HepG2 (cell line): ENCODE measurements at regions not wholly inside any gene's neighbourhood (a gene's known extent, or its start where the extent isn't known, plus 50 kb on each side); places are given as distances from the start of the nearest gene placed in this dataset.

Experiments used
- ATAC-seq: fragments of 200-7000 bp; cut with Tn5 transposase; 3 replicates; pipeline ENCODE4 v1.9.1; 2020; ENCODE audit warnings: mild to moderate bottlenecking, moderate library complexity
- BruUV-seq: library from RNA; stranded (reverse); fragments of 400-500 nt; replicated peaks from 2 replicates; lab custom pipeline; 2021; lab: Mats Ljungman, UMichigan
- CTCF ChIA-PET: fragments of 300-600 bp; formaldehyde crosslinking; extraction: SDS; loops from one replicate; lab custom pipeline; 2021; ENCODE audit warnings: low total read pairs, inconsistent platforms, low intra/inter-chr PET ratio; lab: Yijun Ruan, JAX
- POLR2A ChIA-PET: fragments of 350-600 bp; sonication (Branson Sonifier 250); formaldehyde crosslinking; loops from one replicate; lab custom pipeline; 2020; ENCODE audit warnings: antibody characterized with exemption, inconsistent platforms; lab: Yijun Ruan, JAX
- DNase-seq: peaks from one replicate; pipeline ENCODE4 v3.0.0-alpha.2; 2015; ENCODE audit warnings: low spot score
- FAIRE-seq: peaks from 3 replicates; lab custom pipeline; 2011; peaks lifted over from hg19 to GRCh38; lab: Jason Lieb, UNC
- H2AFZ ChIP-seq: one replicate; pipeline ENCODE4 v1.6.1; 2011; ENCODE audit warnings: low read length, inconsistent platforms
- H3K27ac ChIP-seq: fragments of 300-600 bp; 3 replicates; pipeline ENCODE4 v1.8.0; 2011; ENCODE audit warnings: mixed run types, mild to moderate bottlenecking, mixed read lengths, low read length, inconsistent platforms; ENCODE audit not compliant: insufficient read depth; ENCODE audit errors: extremely low read length
- H3K27me3 ChIP-seq, 2 experiments: fragments of 200-600 bp in 1 of 2; 2 replicates in 1 of 2; 3 replicates in 1 of 2; pipeline versions ENCODE4 v1.6.0 to v1.8.0; 2011; ENCODE audit warnings: low read length in 2 of 2, mild to moderate bottlenecking in 2 of 2, moderate library complexity in 2 of 2, inconsistent platforms in 1 of 2; ENCODE audit not compliant: insufficient read depth in 2 of 2, control insufficient read depth in 1 of 2
- H3K36me3 ChIP-seq, 2 experiments: fragments of 200-600 bp in 1 of 2; replicated peaks in 1 of 2; 2 replicates in 1 of 2; 3 replicates in 1 of 2; pipeline versions ENCODE4 v1.5.1 to v1.8.0; 2011; ENCODE audit warnings: low read length in 2 of 2, inconsistent platforms in 1 of 2; ENCODE audit not compliant: insufficient read depth in 2 of 2, control insufficient read depth in 1 of 2
- H3K4me1 ChIP-seq: 2 replicates; pipeline ENCODE4 v1.5.1; 2012; ENCODE audit warnings: low read length, inconsistent platforms; ENCODE audit not compliant: insufficient read depth
- H3K4me2 ChIP-seq: 2 replicates; pipeline ENCODE4 v1.6.0; 2011; ENCODE audit warnings: low read depth, low read length, inconsistent platforms
- H3K4me3 ChIP-seq, 3 experiments: fragments of 200-600 bp in 1 of 3; sonication (generic), shearing (Covaris generic) in 1 of 3; replicated peaks in 1 of 3; 2 replicates each; pipeline ENCODE4 v1.5.1; 2011 to 2016; ENCODE audit warnings: low read length in 3 of 3, inconsistent platforms in 2 of 3, low read depth in 2 of 3, mild to moderate bottlenecking in 2 of 3, control low read depth in 1 of 3, mixed read lengths in 1 of 3; ENCODE audit not compliant: insufficient read depth in 1 of 3
- H3K79me2 ChIP-seq: one replicate; pipeline ENCODE4 v1.6.1; 2011; ENCODE audit warnings: low read length, inconsistent platforms; ENCODE audit not compliant: insufficient read depth
- H3K9ac ChIP-seq: 2 replicates; pipeline ENCODE4 v1.6.0; 2011; ENCODE audit warnings: mild to moderate bottlenecking, low read depth, low read length, inconsistent platforms; ENCODE audit not compliant: insufficient read depth
- H3K9me3 ChIP-seq: 2 replicates; pipeline ENCODE4 v1.5.1; 2012; ENCODE audit warnings: mild to moderate bottlenecking, low read length
- H4K20me1 ChIP-seq: 2 replicates; pipeline ENCODE4 v1.6.0; 2011; ENCODE audit warnings: inconsistent platforms, mild to moderate bottlenecking, low read length, moderate library complexity; ENCODE audit not compliant: insufficient read depth
- ARNT ChIP-seq: fragments of 450-650 bp; IDR thresholded peaks from 2 replicates; pipeline ENCODE4 v1.6.1; 2017
- EEA1 ChIP-seq: sonication (generic); formaldehyde crosslinking; IDR thresholded peaks from 2 replicates; pipeline ENCODE4 v1.5.1; 2020; ENCODE audit warnings: mild to moderate bottlenecking, missing genetic modification reagents, borderline replicate concordance
- EHMT2 ChIP-seq: fragments of 200-600 bp; sonication (generic); IDR thresholded peaks from 2 replicates; pipeline ENCODE4 v1.7.0; 2017; ENCODE audit warnings: antibody characterized with exemption, low read depth, low read length, borderline replicate concordance
- KDM3A ChIP-seq: IDR thresholded peaks from 2 replicates; pipeline ENCODE4 v1.6.1; 2018; ENCODE audit warnings: low read depth, missing compliant biosample characterization
- MAFF ChIP-seq: IDR thresholded peaks from 2 replicates; pipeline ENCODE4 v1.6.1; 2011; ENCODE audit warnings: low read depth, low read length, improper control_type of control experiment
- MAFK ChIP-seq, 2 experiments: IDR thresholded peaks in 1 of 2; conservative IDR thresholded peaks in 1 of 2; 2 replicates each; pipeline ENCODE4 v1.6.1; 2011; ENCODE audit warnings: improper control_type of control experiment in 2 of 2, low read length in 2 of 2
- SIN3A ChIP-seq: IDR thresholded peaks from 2 replicates; pipeline ENCODE4 v1.6.1; 2011; ENCODE audit warnings: low read depth, mild to moderate bottlenecking, control low read depth, low read length, borderline replicate concordance
- SP1 ChIP-seq, 2 experiments: fragments of 450-650 bp in 1 of 2; sonication (generic) in 1 of 2; formaldehyde crosslinking in 1 of 2; IDR thresholded peaks; 2 replicates each; pipeline versions ENCODE4 v1.4.0 to v1.6.1; 2016 to 2020; ENCODE audit warnings: missing genetic modification reagents in 1 of 2
- ZBTB20 ChIP-seq: sonication (generic); formaldehyde crosslinking; IDR thresholded peaks from 2 replicates; pipeline ENCODE4 v1.8.1; 2023; ENCODE audit warnings: missing genetic modification reagents, low read depth, mild to moderate bottlenecking, borderline replicate concordance
- ZNF34 ChIP-seq: sonication (generic); formaldehyde crosslinking; IDR thresholded peaks from 2 replicates; pipeline ENCODE4 v1.4.0; 2020; ENCODE audit warnings: mild to moderate bottlenecking, missing genetic modification reagents, borderline replicate concordance
- WGBS: methylation state at CpG from one replicate; pipeline ENCODE4 v1.1.6; 2017; ENCODE audit warnings: low lambda C conversion rate; 5-methylcytosine and 5-hydroxymethylcytosine counted together
- in situ Hi-C: cut with HindIII; loops from 2 replicates; pipeline ENCODE4 v1.10.0; 2017; ENCODE audit warnings: low pct_unique_long_range_greater_than_20kb; ENCODE audit not compliant: extremely low pct_ligation_motif_present
- intact Hi-C: fragments of 100-400 bp; cut with micrococcal nuclease; formaldehyde crosslinking; loops from one replicate; pipeline ENCODE4 v1.10.0; 2022; ENCODE audit not compliant: unreplicated experiment
- TF ChIP-seq, protein P1 (sequence below): sonication (generic); formaldehyde crosslinking; IDR thresholded peaks from 2 replicates; pipeline ENCODE4 v1.5.1; 2020; ENCODE audit warnings: mild to moderate bottlenecking, missing genetic modification reagents, moderate library complexity
- TF ChIP-seq, protein P2 (sequence below): sonication (generic); formaldehyde crosslinking; IDR thresholded peaks from 2 replicates; pipeline ENCODE4 v1.5.0; 2020; ENCODE audit warnings: missing genetic modification reagents

DNA sequence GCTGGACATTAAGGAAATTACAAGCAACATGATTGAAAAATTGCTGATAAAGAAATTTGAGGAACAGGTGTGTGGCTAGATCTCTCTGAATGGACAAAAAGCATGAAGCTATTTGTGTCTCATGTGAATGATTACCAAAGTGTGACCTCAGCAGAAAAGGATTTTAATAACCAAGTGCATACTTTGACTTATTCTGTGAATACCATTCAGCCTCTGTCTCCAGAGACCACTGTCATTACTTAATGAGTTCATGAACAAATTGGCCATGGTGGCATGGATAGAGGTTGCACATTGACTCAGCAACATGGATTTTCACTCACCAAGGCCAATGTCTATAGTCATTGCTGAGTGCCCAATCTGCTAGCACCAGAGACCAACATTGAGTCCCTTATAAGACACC lies 874.6 kb upstream of the POT1 start:
- intact Hi-C loops: no loop called here
- no peak for TF ChIP-seq EHMT2
- TF ChIP-seq ZNF34 (CRISPR knock-in tag): no peak
- TF ChIP-seq MAFF: 0 out of 2 replicates have a peak, but pooled peaks have one; percentile 32
- no peak for TF ChIP-seq SP1 (IDR thresholded peaks at IDR 0.05)
- no peak for TF ChIP-seq SP1 (CRISPR knock-in tag; IDR thresholded peaks at IDR 0.05)
- no peak for TF ChIP-seq EEA1
- no peak for TF ChIP-seq ARNT
- TF ChIP-seq MAFK (conservative IDR thresholded peaks at IDR 0.05 in 1 of 2, IDR thresholded peaks at IDR 0.05 in 1 of 2; ENCODE audit: low read length in 2 of 2): peak; percentile 11 to 34; a peak in 3 of 4 replicates
- no peak for TF ChIP-seq KDM3A (CRISPR knock-in tag)
- no peak for TF ChIP-seq SIN3A
- no peak for TF ChIP-seq ZBTB20 (CRISPR knock-in tag)
- BruUV-seq: no TSS peak
- Histone ChIP-seq H3K4me1 (no peaks in the 10 kb centered on the region), H3K79me2 (no peaks in the 10 kb centered on the region), H4K20me1 (no peaks in the 10 kb centered on the region), H3K9me3 (peaks cover 89% of the 10 kb centered on the region), H3K4me2 (no peak overlapping the region), H3K4me3 (no peak overlapping the region), H3K27ac (no peak overlapping the region), H3K9ac (no peak overlapping the region), H2AFZ (no peak overlapping the region), H3K27me3 (no peaks in the 10 kb centered on the region), H3K36me3 (no peaks in the 10 kb centered on the region)
- FAIRE-seq (no peak), ATAC-seq (no peak), DNase-seq (no peak)
- in situ Hi-C loops: no loop called here
- POLR2A ChIA-PET: no interaction called here
- CTCF ChIA-PET: no interaction called here

DNA sequence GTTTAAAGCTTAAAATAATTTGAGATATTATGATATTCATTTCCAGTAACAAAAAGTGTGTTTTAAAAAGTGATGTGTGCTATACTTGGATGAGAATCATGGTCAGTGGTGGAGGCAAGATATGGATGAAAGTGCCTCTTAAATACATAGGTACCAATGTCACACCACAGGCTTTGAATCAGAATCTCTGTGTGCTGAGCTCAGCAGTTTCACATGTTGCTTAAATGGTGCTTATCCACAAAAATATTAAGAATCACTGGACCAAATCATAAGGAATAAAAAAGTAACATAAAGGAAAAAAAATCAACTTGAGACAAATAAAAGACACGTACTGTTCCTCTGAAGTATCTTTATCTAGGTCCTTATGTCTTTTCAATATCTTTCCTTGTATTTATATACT lies 850.5 kb upstream of the POT1 start:
- H3K4me1 ChIP-seq: no peaks in the 10 kb centered on the region
- WGBS: 5% methylated on average over 1 of the region's 1 CpG
- peaks cover 42% of the 10 kb centered on the region for H3K9me3 ChIP-seq
- H3K4me2 ChIP-seq: no peak overlapping the region
- H4K20me1 ChIP-seq: no peaks in the 10 kb centered on the region
- TF ChIP-seq, protein P1, sequence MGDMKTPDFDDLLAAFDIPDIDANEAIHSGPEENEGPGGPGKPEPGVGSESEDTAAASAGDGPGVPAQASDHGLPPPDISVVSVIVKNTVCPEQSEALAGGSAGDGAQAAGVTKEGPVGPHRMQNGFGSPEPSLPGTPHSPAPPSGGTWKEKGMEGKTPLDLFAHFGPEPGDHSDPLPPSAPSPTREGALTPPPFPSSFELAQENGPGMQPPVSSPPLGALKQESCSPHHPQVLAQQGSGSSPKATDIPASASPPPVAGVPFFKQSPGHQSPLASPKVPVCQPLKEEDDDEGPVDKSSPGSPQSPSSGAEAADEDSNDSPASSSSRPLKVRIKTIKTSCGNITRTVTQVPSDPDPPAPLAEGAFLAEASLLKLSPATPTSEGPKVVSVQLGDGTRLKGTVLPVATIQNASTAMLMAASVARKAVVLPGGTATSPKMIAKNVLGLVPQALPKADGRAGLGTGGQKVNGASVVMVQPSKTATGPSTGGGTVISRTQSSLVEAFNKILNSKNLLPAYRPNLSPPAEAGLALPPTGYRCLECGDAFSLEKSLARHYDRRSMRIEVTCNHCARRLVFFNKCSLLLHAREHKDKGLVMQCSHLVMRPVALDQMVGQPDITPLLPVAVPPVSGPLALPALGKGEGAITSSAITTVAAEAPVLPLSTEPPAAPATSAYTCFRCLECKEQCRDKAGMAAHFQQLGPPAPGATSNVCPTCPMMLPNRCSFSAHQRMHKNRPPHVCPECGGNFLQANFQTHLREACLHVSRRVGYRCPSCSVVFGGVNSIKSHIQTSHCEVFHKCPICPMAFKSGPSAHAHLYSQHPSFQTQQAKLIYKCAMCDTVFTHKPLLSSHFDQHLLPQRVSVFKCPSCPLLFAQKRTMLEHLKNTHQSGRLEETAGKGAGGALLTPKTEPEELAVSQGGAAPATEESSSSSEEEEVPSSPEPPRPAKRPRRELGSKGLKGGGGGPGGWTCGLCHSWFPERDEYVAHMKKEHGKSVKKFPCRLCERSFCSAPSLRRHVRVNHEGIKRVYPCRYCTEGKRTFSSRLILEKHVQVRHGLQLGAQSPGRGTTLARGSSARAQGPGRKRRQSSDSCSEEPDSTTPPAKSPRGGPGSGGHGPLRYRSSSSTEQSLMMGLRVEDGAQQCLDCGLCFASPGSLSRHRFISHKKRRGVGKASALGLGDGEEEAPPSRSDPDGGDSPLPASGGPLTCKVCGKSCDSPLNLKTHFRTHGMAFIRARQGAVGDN (CRISPR knock-in tag): no peak
- TF ChIP-seq MAFK (conservative IDR thresholded peaks at IDR 0.05 in 1 of 2, IDR thresholded peaks at IDR 0.05 in 1 of 2; ENCODE audit: low read length in 2 of 2) (peak; percentile 77 to 92), MAFF (peak; percentile 80)
- TF ChIP-seq, protein P2, sequence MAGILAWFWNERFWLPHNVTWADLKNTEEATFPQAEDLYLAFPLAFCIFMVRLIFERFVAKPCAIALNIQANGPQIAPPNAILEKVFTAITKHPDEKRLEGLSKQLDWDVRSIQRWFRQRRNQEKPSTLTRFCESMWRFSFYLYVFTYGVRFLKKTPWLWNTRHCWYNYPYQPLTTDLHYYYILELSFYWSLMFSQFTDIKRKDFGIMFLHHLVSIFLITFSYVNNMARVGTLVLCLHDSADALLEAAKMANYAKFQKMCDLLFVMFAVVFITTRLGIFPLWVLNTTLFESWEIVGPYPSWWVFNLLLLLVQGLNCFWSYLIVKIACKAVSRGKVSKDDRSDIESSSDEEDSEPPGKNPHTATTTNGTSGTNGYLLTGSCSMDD (CRISPR knock-in tag): no peak
- FAIRE-seq (no peak), ATAC-seq (no peak), DNase-seq (no peak)
- intact Hi-C loops (no loop called here), in situ Hi-C loops (no loop called here)
- CTCF ChIA-PET: no interaction called here
- POLR2A ChIA-PET: no interaction called here
- H3K79me2 ChIP-seq: no peaks in the 10 kb centered on the region
- H3K4me3 ChIP-seq: no peak overlapping the region
- H3K27ac ChIP-seq: no peak overlapping the region
- H3K27me3 ChIP-seq: no peaks in the 10 kb centered on the region
- H2AFZ ChIP-seq: no peak overlapping the region
- no TSS peak for BruUV-seq
- no peak overlapping the region for H3K9ac ChIP-seq
- no peaks in the 10 kb centered on the region for H3K36me3 ChIP-seq
